Esophagus muscularis mucosa (tissue), 3 donors: ENCODE measurements at regions not wholly inside any gene's neighbourhood (a gene's known extent, or its start where the extent isn't known, plus 50 kb on each side); places are given as distances from the start of the nearest gene placed in this dataset.

Experiments
- EP300 ChIP-seq: sonication (generic); formaldehyde crosslinking; IDR thresholded peaks from one replicate; pipeline ENCODE4 v1.6.1; 2017; ENCODE audit warnings: antibody characterized with exemption
- TF ChIP-seq, protein P1 (sequence below), 3 experiments: fragments of 200-600 bp in 2 of 3; fragments of 450-650 bp in 1 of 3; sonication (generic) in 2 of 3; IDR thresholded peaks; one replicate each; pipeline ENCODE4 v1.5.1; 2017 to 2019; ENCODE audit warnings: antibody characterized with exemption in 3 of 3, mild to moderate bottlenecking in 2 of 3, moderate library complexity in 1 of 3

DNA sequence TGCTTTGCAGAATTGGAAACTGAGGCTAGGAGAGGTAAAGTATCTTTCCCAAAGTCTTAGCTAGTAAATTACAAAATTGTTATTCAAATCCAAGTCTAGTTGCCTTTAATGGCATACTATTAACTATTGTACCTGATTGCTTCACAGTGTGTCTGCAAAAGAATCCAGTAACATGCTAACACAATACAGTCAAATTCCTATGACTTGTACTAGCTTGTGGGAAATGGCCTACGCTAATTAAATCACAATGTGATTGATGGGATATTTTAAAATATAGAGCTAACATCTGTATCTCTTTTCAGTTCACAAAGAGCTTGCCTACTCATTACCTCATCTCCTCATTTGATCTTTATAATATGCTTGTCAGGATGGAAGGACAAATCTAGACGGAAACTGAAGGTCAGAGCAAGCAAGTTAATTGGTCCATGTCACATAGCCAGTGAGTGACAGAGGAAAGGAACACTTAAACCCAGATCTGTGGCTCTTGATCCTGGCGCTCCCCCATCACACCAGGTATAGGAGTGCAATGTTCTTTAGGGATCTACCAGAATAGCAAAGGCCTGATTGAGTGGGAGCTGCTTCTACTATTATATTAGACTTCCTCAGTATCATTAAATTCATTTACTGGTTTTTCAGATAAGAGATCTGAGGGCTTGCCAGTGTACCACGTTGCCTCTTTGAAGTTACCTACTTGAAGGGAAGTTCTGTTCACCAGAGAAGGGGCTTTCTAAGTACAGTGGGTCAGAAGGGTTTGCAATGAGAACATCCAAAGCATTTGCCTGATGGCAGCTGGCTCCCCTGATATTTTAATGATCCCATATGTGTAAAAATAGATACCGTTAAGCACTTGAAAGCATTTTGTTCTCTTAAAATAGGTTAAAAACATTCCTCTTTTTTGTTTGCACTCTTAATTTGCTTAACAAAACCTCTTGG is 213.6 kb upstream of the SESN3 start:
- TF ChIP-seq, protein P1, sequence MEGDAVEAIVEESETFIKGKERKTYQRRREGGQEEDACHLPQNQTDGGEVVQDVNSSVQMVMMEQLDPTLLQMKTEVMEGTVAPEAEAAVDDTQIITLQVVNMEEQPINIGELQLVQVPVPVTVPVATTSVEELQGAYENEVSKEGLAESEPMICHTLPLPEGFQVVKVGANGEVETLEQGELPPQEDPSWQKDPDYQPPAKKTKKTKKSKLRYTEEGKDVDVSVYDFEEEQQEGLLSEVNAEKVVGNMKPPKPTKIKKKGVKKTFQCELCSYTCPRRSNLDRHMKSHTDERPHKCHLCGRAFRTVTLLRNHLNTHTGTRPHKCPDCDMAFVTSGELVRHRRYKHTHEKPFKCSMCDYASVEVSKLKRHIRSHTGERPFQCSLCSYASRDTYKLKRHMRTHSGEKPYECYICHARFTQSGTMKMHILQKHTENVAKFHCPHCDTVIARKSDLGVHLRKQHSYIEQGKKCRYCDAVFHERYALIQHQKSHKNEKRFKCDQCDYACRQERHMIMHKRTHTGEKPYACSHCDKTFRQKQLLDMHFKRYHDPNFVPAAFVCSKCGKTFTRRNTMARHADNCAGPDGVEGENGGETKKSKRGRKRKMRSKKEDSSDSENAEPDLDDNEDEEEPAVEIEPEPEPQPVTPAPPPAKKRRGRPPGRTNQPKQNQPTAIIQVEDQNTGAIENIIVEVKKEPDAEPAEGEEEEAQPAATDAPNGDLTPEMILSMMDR (IDR thresholded peaks at IDR 0.05), result no peak
- TF ChIP-seq EP300, result no peak
